K562 (cell line): ENCODE measurements at regions not wholly inside any gene's neighbourhood (a gene's known extent, or its start where the extent isn't known, plus 50 kb on each side); places are given as distances from the start of the nearest gene placed in this dataset.

Experiments
- ATAC-seq: fragments of 200-7000 bp; cut with Tn5 transposase; 3 replicates; pipeline ENCODE4 v1.9.1; 2020; ENCODE audit warnings: moderate library complexity
- BruUV-seq: library from RNA; stranded (reverse); fragments of 400-500 nt; replicated peaks from 2 replicates; lab custom pipeline; 2021; lab: Mats Ljungman, UMichigan
- CTCF ChIA-PET: fragments of 300-600 bp; formaldehyde crosslinking; extraction: SDS; loops from one replicate; lab custom pipeline; 2021; ENCODE audit warnings: low intra/inter-chr PET ratio; lab: Yijun Ruan, JAX
- POLR2A ChIA-PET: fragments of 300-600, 350-650 bp; sonication (Branson Sonifier 250); formaldehyde crosslinking; extraction: SDS; loops from one replicate; lab custom pipeline; 2021; ENCODE audit warnings: antibody characterized with exemption, inconsistent platforms; lab: Yijun Ruan, JAX
- DNase-seq, 4 experiments: peaks; one replicate each; pipeline versions ENCODE4 v3.0.0 to v3.0.0-alpha.2; 2011 to 2018; ENCODE audit warnings: low spot score in 3 of 4, mixed read lengths in 3 of 4; ENCODE audit errors: extremely low read depth in 1 of 4
- FAIRE-seq: peaks from 2 replicates; lab custom pipeline; 2011; peaks lifted over from hg19 to GRCh38; lab: Jason Lieb, UNC
- H2AFZ ChIP-seq: 2 replicates; pipeline ENCODE4 v1.6.0; 2011; ENCODE audit warnings: low read depth, low read length, control low read depth, inconsistent platforms
- H3K27ac ChIP-seq: fragments of 200-600 bp; 3 replicates; pipeline ENCODE4 v1.8.0; 2011; ENCODE audit warnings: low read depth, mild to moderate bottlenecking, control low read depth, inconsistent platforms, low read length, moderate library complexity, mixed read lengths; ENCODE audit errors: extremely low read depth
- H3K27me3 ChIP-seq, 2 experiments: fragments of 300-600 bp in 1 of 2; 2 replicates in 1 of 2; 3 replicates in 1 of 2; pipeline versions ENCODE4 v1.6.0 to v1.8.0; 2011; ENCODE audit warnings: inconsistent platforms in 2 of 2, low read length in 2 of 2, mild to moderate bottlenecking in 1 of 2, mixed read lengths in 1 of 2, moderate library complexity in 1 of 2; ENCODE audit not compliant: control insufficient read depth in 2 of 2, insufficient read depth in 2 of 2
- H3K36me3 ChIP-seq: fragments of 300-600 bp; 3 replicates; pipeline ENCODE4 v1.8.0; 2011; ENCODE audit warnings: mild to moderate bottlenecking, low read length, inconsistent platforms; ENCODE audit not compliant: control insufficient read depth, insufficient read depth
- H3K4me1 ChIP-seq, 2 experiments: fragments of 200-600 bp in 1 of 2; replicated peaks in 1 of 2; 2 replicates in 1 of 2; 3 replicates in 1 of 2; pipeline versions ENCODE4 v1.5.1 to v1.8.0; 2011; ENCODE audit warnings: inconsistent platforms in 2 of 2, low read length in 2 of 2, mild to moderate bottlenecking in 1 of 2, mixed read lengths in 1 of 2, moderate library complexity in 1 of 2; ENCODE audit not compliant: control insufficient read depth in 2 of 2, insufficient read depth in 2 of 2
- H3K4me2 ChIP-seq: 2 replicates; pipeline ENCODE4 v1.6.1; 2011; ENCODE audit warnings: low read length, control low read depth, inconsistent platforms, mixed read lengths; ENCODE audit not compliant: insufficient read depth
- H3K4me3 ChIP-seq: fragments of 200-600 bp; sonication (generic), shearing (Covaris generic); 2 replicates; pipeline ENCODE4 v1.5.1; 2016; ENCODE audit warnings: control low read depth, inconsistent platforms
- H3K79me2 ChIP-seq: fragments of 200-600 bp; 3 replicates; pipeline ENCODE4 v1.8.0; 2011; ENCODE audit warnings: low read length, inconsistent platforms; ENCODE audit not compliant: control insufficient read depth, insufficient read depth
- H3K9ac ChIP-seq, 2 experiments: 2 replicates each; pipeline versions ENCODE4 v1.6.0 to v1.6.1; 2011; ENCODE audit warnings: low read depth in 2 of 2, low read length in 2 of 2, control low read depth in 1 of 2, inconsistent platforms in 1 of 2, mild to moderate bottlenecking in 1 of 2, mixed read lengths in 1 of 2; ENCODE audit not compliant: insufficient read depth in 1 of 2
- H3K9me1 ChIP-seq: one replicate; pipeline ENCODE4 v1.6.0; 2011; ENCODE audit warnings: inconsistent platforms, mild to moderate bottlenecking, low read length, moderate library complexity; ENCODE audit not compliant: control insufficient read depth, insufficient read depth
- H3K9me3 ChIP-seq: replicated peaks from 2 replicates; pipeline ENCODE4 v1.5.1; 2011; ENCODE audit warnings: low read depth, low read length, inconsistent platforms; ENCODE audit not compliant: control insufficient read depth, insufficient read depth
- H4K20me1 ChIP-seq: replicated peaks from 2 replicates; pipeline ENCODE4 v1.6.1; 2011; ENCODE audit warnings: low read length, inconsistent platforms, mixed read lengths; ENCODE audit not compliant: control insufficient read depth, insufficient read depth
- CGGBP1 ChIP-seq: fragments of 250-450 bp; sonication (Bioruptor Pico); IDR thresholded peaks from 2 replicates; pipeline ENCODE4 v1.9.0; 2021; ENCODE audit warnings: mild to moderate bottlenecking
- E2F5 ChIP-seq: sonication (generic); formaldehyde crosslinking; IDR thresholded peaks from 2 replicates; pipeline ENCODE4 v1.8.0; 2022; ENCODE audit warnings: mild to moderate bottlenecking, missing genetic modification reagents
- ESRRA ChIP-seq: fragments of 450-650 bp; IDR thresholded peaks from 2 replicates; pipeline ENCODE4 v1.6.1; 2014; ENCODE audit warnings: low read depth, mild to moderate bottlenecking, moderate library complexity, borderline replicate concordance
- GTF2B ChIP-seq: IDR thresholded peaks from 2 replicates; pipeline ENCODE4 v1.6.1; 2011; ENCODE audit not compliant: insufficient read length; ENCODE audit errors: extremely low read depth
- PHB ChIP-seq: fragments of 250-450 bp; sonication (Bioruptor Pico); IDR thresholded peaks from 2 replicates; pipeline ENCODE4 v1.5.0; 2021
- RBM22 ChIP-seq: fragments of 200-400 bp; formaldehyde crosslinking; IDR thresholded peaks from 2 replicates; pipeline ENCODE4 v1.6.1; 2018; ENCODE audit warnings: low read length, low read depth; ENCODE audit not compliant: poor library complexity, severe bottlenecking
- SLC30A9 ChIP-seq: fragments of 250-450 bp; sonication (Bioruptor Pico); IDR thresholded peaks from 2 replicates; pipeline ENCODE4 v1.8.0; 2022; ENCODE audit warnings: mild to moderate bottlenecking, moderate library complexity
- SPI1 ChIP-seq: IDR thresholded peaks from 2 replicates; pipeline ENCODE4 v1.6.1; 2011; ENCODE audit warnings: low read depth, low read length, control low read depth, borderline replicate concordance
- TCF3 ChIP-seq: sonication (generic); formaldehyde crosslinking; IDR thresholded peaks from 2 replicates; pipeline ENCODE4 v1.4.0; 2020; ENCODE audit warnings: mild to moderate bottlenecking, missing genetic modification reagents
- TCFL5 ChIP-seq: fragments of 250-450 bp; sonication (Bioruptor Pico); conservative IDR thresholded peaks from 2 replicates; pipeline ENCODE4 v1.6.1; 2021; ENCODE audit warnings: mild to moderate bottlenecking, moderate library complexity, matching md5 sums
- WGBS: fragments of 100-300 bp; shearing (Covaris generic); methylation state at CpG from one replicate; pipeline ENCODE4 v1.1.6; 2016; ENCODE audit warnings: low coverage, mixed read lengths; ENCODE audit not compliant: insufficient coverage; ENCODE audit errors: missing lambda C conversion rate; 5-methylcytosine and 5-hydroxymethylcytosine counted together
- in situ Hi-C: fragments of 300-500 bp; cut with MboI; formaldehyde crosslinking; loops from 4 replicates; pipeline ENCODE4 v1.15.0; 2018; ENCODE audit warnings: inconsistent platforms, mixed read lengths
- intact Hi-C: fragments of 100-400 bp; cut with micrococcal nuclease; formaldehyde crosslinking; loops from 2 replicates; pipeline ENCODE4 v1.14.2; 2022

- Histone ChIP-seq H3K36me3 (no peaks in the 10 kb centered on the region), H3K27me3 (peaks cover 13 to 80% of the 10 kb centered on the region in 2 experiments), H3K79me2 (no peaks in the 10 kb centered on the region), H3K4me2 (no peak overlapping the region), H3K27ac (no peak overlapping the region), H3K9me3 (no peaks in the 10 kb centered on the region), H3K9me1 (no peaks in the 10 kb centered on the region), H3K9ac (no peak overlapping the region), H3K4me1 (no peaks in the 10 kb centered on the region), H3K4me3 (no peak overlapping the region), H2AFZ (no peak overlapping the region), H4K20me1 (no peaks in the 10 kb centered on the region)
- ChIA-PET POLR2A (interaction anchor here (0.6 kb wide), 1 partner anchor 537 kb away, joined by 3 read pairs; no protein-coding TSS in a partner anchor), CTCF (no interaction called here)
- ATAC-seq: no peak
- intact Hi-C loops (no loop called here), in situ Hi-C loops (no loop called here)
- BruUV-seq: no TSS peak
- WGBS: 2% methylated on average over 18 of the region's 18 CpGs
- no peak for TF ChIP-seq RBM22
- no peak for TF ChIP-seq PHB (CRISPR knock-in tag)
- TF ChIP-seq TCF3 (CRISPR knock-in tag): no peak
- no peak for TF ChIP-seq TCFL5
- no peak for TF ChIP-seq CGGBP1
- no peak for TF ChIP-seq E2F5 (CRISPR knock-in tag)
- no peak for TF ChIP-seq SPI1
- no peak for TF ChIP-seq GTF2B
- no peak for TF ChIP-seq SLC30A9
- TF ChIP-seq ESRRA: no peak
- no peak for DNase-seq
- no peak for FAIRE-seq
These were observed 243.9 kb downstream of the DLL1 start for GRCh38 chr6:170046791-170047626.
